Thoracic aorta (tissue), 2 donors: ENCODE measurements at regions not wholly inside any gene's neighbourhood (a gene's known extent, or its start where the extent isn't known, plus 50 kb on each side); places are given as distances from the start of the nearest gene placed in this dataset.

ENCODE experiments used
- ATAC-seq: fragments of 150-250 bp; one replicate; pipeline ENCODE4 v1.8.0; 2017; ENCODE audit warnings: low read depth; ENCODE audit not compliant: insufficient number of reproducible peaks, low FRiP score
- DNase-seq: peaks from one replicate; pipeline ENCODE4 v3.0.0-alpha.2; 2020; ENCODE audit warnings: low spot score
- H3K27ac ChIP-seq, 2 donors: fragments of 200-600 bp; sonication (generic); 1 replicate in 1 of 2; 2 replicates in 1 of 2; pipeline ENCODE4 v1.5.1; 2016; ENCODE audit warnings: mild to moderate bottlenecking in 2 of 2, moderate library complexity in 2 of 2
- H3K27me3 ChIP-seq: fragments of 200-600 bp; sonication (generic); replicated peaks from 2 replicates; pipeline ENCODE4 v1.6.0; 2016; ENCODE audit warnings: mild to moderate bottlenecking; ENCODE audit not compliant: insufficient read depth
- H3K36me3 ChIP-seq: fragments of 200-600 bp; sonication (generic); one replicate; pipeline ENCODE4 v1.5.1; 2016
- H3K4me1 ChIP-seq, 2 donors: fragments of 200-600 bp; sonication (generic); 1 replicate in 1 of 2; 2 replicates in 1 of 2; pipeline versions ENCODE4 v1.5.1 to v1.6.0; 2016; ENCODE audit warnings: low read depth in 2 of 2, mild to moderate bottlenecking in 1 of 2; ENCODE audit not compliant: control insufficient read depth in 1 of 2
- H3K4me3 ChIP-seq: fragments of 200-600 bp; sonication (generic); 2 replicates; pipeline ENCODE4 v1.5.1; 2016; ENCODE audit warnings: mild to moderate bottlenecking
- H3K9me3 ChIP-seq: fragments of 200-600 bp; sonication (generic); 2 replicates; pipeline ENCODE4 v1.5.1; 2016
- CTCF ChIP-seq: fragments of 200-600 bp; sonication (generic); IDR thresholded peaks from one replicate; pipeline ENCODE4 v1.5.1; 2019; ENCODE audit warnings: antibody characterized with exemption

- H3K27ac ChIP-seq, result no peak overlapping the region
- ATAC-seq, result no peak
- H3K36me3 ChIP-seq, result peaks cover 2% of the 10 kb centered on the region
- no peak overlapping the region for H3K4me3 ChIP-seq
- H3K27me3 ChIP-seq, result no peaks in the 10 kb centered on the region
- no peak for TF ChIP-seq CTCF
- DNase-seq, result no peak
- peaks cover 0 to 4% of the 10 kb centered on the region in 2 donors for H3K4me1 ChIP-seq
- no peaks in the 10 kb centered on the region for H3K9me3 ChIP-seq
Measured at GRCh38 chr1:173422456-173422976, 54.6 kb upstream of the PRDX6 start.

GRCh38 chr1:173423291-173423690 is 53.8 kb upstream of the PRDX6 start:
- H3K9me3 ChIP-seq, result no peaks in the 10 kb centered on the region
- H3K4me3 ChIP-seq, result no peak overlapping the region
- H3K27ac ChIP-seq, result no peak overlapping the region
- H3K27me3 ChIP-seq, result no peaks in the 10 kb centered on the region
- peaks cover 0 to 4% of the 10 kb centered on the region in 2 donors for H3K4me1 ChIP-seq
- no peaks in the 10 kb centered on the region for H3K36me3 ChIP-seq
- no peak for TF ChIP-seq CTCF
- no peak for DNase-seq
- ATAC-seq, result no peak

GRCh38 chr1:173424143-173424542 is 53.0 kb upstream of the PRDX6 start:
- Histone ChIP-seq H3K9me3 (no peaks in the 10 kb centered on the region), H3K27me3 (no peaks in the 10 kb centered on the region), H3K36me3 (no peaks in the 10 kb centered on the region), H3K4me3 (no peak overlapping the region), H3K4me1 (peaks cover under 1 to 6% of the 10 kb centered on the region in 2 donors), H3K27ac (no peak overlapping the region)
- ATAC-seq, result no peak
- no peak for DNase-seq
- no peak for TF ChIP-seq CTCF

GRCh38 chr1:173424782-173425407 is 52.2 kb upstream of the PRDX6 start:
- H3K9me3 ChIP-seq, result no peaks in the 10 kb centered on the region
- DNase-seq (no peak), ATAC-seq (no peak)
- H3K27me3 ChIP-seq, result no peaks in the 10 kb centered on the region
- peaks cover 3 to 13% of the 10 kb centered on the region in 2 donors for H3K4me1 ChIP-seq
- TF ChIP-seq CTCF, result no peak
- H3K4me3 ChIP-seq, result no peak overlapping the region
- no peaks in the 10 kb centered on the region for H3K36me3 ChIP-seq
- no peak overlapping the region for H3K27ac ChIP-seq

GRCh38 chr1:173426057-173426456 is 51.1 kb upstream of the PRDX6 start:
- Histone ChIP-seq H3K36me3 (no peaks in the 10 kb centered on the region), H3K27ac (no peak overlapping the region), H3K4me3 (no peak overlapping the region), H3K27me3 (no peaks in the 10 kb centered on the region), H3K4me1 (peaks cover 7 to 20% of the 10 kb centered on the region in 2 donors), H3K9me3 (no peaks in the 10 kb centered on the region)
- TF ChIP-seq CTCF, result no peak
- ATAC-seq, result no peak
- no peak for DNase-seq
